T1000 (cell line): ENCODE measurements at regions not wholly inside any gene's neighbourhood (a gene's known extent, or its start where the extent isn't known, plus 50 kb on each side); places are given as distances from the start of the nearest gene placed in this dataset.

ENCODE experiments used
- DNase-seq: peaks from one replicate; lab custom pipeline; 2025; ENCODE audit warnings: mixed read lengths; lab: John Stamatoyannopoulos, UW

- DNase-seq, result no peak
Observed at GRCh38 chr12:63090716-63091115, 60.3 kb downstream of the AVPR1A start.

- DNase-seq, result no peak
Observed at GRCh38 chr12:63086149-63086915, 64.7 kb downstream of the AVPR1A start.

GRCh38 chr12:63085120-63085519, 65.9 kb downstream of the AVPR1A start:
- no peak for DNase-seq

DNA sequence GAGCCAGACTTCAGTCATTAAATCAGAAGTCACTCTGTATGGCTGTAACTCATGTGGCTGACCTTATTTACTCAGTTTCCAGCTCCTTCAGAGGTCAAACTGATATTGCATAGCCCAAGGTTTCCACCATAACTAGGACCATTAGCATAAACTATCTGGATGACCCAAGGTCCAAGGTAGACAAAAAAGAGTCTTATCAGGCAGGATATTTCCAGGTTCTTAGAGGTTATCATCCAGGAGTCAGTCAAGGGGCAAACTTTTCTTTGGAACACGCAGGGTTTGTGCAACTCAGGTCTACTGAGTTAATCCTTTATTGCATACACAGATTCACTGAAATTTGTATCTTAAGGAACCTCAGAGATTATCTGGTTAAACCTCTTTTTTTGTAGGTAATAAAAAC, 66.5 kb downstream of the AVPR1A start:
- no peak for DNase-seq

- DNase-seq, result no peak
Observed at GRCh38 chr12:63083046-63083445, 68.0 kb downstream of the AVPR1A start.

DNA sequence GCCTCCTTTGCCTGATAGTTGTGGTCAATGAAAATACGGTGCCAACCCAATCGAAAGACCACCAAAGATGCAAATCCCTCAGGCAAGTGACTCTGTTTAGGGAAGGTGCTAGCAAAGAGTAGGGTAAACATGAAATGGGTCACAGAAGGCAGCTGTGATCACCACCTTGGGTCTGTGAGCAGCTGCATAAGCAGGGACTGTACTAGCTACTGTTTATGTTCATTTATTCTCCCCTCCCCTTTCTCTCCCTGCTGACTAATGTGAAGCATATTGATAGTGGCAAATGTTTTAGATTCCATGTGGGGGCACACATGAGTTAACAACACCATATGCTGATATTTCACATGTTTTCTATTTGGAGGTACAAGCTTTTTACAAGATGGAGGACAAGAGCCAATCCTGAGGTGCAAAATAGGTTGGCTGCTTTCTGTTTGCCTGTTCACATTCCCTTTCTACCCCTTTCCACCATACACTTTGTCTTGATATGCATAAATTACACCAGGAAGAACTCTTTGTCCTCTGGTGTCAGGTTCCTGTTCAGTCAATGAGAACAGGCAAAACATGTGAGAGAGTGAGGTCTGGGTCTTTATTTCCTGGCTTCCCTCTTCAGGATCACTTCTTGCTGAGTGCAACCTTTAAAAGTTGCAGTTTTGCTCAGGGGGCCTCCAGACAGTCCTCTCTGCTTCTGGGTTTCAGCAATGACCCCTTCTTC, 71.1 kb downstream of the AVPR1A start:
- no peak for DNase-seq

DNA sequence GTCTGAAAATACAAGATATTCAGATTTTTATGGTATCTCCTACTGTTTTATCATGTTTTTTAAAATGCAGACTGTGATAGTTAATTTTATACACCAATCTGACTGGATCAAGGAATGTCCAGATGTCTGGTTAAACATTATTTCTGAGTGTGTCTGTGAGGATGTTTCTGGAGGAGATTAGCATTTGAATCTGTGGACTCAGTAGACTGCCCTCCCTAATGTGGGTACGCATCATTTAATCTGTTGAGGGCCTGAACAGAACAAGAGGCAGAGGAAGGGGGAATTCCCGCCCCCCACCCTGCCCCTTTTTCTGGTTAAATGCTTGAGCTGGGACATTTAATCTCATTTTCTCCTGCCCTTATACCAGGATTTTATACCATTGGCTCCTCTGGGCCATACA, 72.1 kb downstream of the AVPR1A start:
- DNase-seq, result no peak

DNA sequence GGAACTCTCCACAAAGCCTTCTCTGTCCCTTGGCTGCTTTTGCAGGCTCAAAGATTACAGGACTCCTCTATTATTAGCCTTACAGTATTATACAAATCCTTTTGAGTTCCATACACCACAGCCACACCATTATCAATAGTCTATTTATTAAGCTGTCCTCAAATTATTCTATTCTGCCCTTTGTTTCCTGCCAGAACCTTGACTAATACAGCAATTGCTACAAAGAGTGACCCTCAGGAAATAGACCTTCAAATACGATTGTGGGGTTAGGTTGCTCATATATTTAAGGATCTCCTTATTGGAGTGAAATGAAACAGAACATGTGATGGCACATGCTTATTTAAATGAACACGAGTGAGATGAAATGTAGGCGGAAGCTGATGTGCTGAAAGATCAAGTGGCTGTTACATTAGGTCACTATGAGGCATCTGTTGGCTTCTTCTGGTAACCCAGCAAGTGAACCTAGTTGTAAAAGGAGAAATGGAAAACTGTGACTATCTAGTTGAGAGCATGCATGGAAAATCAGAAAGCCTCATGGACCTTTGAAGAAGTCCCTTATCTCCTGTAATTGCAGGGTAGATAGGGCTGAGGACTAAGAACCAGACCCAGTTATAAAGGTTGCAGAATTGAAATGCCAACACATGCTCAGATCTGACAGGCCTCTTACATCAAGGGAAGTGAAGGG, 75.5 kb downstream of the AVPR1A start:
- no peak for DNase-seq

GRCh38 chr12:63070709-63071108, 80.3 kb downstream of the AVPR1A start:
- DNase-seq, result no peak

DNA sequence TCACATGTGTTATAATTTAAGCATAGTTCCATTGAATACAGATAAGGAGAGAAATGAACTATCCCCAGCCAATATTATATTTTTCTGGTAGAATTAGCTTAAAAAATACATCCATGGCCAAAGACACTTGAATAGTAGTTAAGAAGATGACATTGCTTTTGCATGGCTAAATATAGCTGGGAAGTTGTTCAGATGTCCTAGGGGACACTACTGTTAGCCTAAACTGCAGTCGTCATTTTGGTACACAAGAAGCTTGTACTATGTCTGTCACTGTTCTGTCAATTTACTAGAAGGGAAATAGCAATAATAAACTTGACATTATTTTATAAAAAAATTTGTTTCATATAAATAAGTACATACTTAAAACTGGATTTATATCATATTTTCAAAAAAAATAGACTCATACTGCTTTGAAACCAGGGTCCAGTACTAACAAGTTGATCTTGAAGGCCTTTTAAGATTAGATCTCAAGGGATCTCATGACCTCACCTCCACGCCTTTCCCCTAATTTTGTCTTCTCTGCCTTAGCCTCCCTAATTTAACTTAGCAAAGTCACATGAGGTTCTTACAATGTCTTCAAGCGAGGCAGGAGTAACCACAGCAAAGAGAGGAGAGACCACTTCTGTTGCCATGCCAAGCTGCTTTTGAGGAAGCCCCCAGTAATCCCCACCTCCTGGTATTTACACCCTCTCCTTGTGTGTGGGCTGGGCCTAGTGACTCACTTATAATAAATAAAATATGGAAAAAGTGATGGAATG, 81.0 kb downstream of the AVPR1A start:
- no peak for DNase-seq

GRCh38 chr12:63068857-63069442, 82.1 kb downstream of the AVPR1A start:
- no peak for DNase-seq

- no peak for DNase-seq
Observed at GRCh38 chr12:63066782-63067181, 84.2 kb downstream of the AVPR1A start.

GRCh38 chr12:63066136-63066535, 84.9 kb downstream of the AVPR1A start:
- DNase-seq, result no peak

- DNase-seq, result no peak
Observed at GRCh38 chr12:63064080-63064479, 86.9 kb downstream of the AVPR1A start.

- DNase-seq, result no peak
Observed at GRCh38 chr12:63056649-63057048, 94.4 kb downstream of the AVPR1A start.

DNA sequence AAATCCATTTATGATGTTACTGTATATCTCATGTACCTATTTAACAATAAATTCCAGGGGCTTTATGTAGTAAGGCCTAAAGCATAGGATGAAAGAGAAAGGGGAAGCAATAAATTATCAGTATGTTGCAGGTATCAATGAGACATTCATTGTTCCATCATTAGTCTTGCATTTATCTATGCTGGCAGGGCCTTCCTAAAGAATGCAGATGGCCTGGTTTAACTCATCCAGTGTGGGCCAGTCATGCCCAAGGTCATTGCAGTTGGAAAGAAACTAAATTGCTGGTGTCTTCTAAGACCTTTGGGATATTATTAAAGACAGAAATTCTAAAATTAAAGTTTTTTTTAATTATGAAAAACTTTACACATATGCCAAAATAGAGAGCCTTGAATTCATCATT, 98.3 kb downstream of the AVPR1A start:
- DNase-seq, result no peak

DNA sequence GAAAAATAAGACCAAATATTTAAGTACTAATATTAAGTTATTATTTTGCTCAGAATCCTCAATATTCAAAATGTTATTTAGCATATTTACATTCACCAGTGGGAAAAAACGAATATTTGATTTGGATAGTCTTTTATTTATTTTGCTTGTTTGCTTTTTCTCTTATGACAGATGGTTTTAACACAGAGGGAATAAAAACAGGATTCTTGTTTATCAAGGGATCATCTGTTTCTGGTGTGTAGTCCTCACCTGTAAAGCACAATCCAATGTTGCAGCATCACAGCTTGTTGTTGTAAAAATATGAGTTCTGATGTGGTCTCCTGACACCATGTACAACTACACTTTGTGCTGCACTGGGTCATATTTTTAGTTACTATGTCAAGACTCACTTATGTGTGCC, 103.9 kb downstream of the AVPR1A start:
- DNase-seq, result no peak

DNA sequence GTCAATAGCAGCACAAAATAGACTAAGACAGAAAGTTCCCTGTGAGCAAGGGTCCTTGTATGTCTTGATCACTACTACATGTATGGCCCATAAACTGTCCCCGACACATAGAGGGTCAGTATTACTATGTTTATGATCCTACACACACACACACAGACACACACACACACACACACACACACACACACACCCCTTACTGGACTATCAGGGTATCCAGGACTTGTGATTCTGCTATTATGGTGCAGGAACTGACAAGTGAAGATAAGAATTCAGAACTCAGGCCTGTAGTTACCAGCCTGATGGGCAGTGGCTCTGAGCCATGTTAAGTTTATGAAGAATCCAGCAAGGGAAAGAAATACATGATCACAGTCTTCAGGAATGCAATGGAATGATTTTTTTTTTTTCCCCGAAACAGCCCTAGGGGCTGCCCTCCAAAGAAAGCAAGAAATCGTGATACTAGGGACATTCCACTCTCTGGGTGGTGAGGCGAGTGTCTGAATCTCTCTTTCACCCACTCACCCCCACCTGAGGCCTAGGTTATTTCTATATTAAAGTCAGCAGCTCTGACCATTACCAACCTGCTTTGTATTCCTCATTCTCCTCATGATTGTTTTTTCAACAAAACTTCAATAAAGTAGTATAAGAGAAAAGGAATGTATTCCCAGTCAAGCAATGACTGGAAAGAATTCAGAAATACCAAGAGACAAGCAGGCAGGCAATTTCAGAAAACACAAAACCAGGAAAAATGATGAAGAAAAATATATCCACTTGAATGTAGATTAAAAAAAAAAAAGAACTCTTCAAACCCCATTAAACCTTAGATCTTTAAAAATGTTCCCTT, 105.8 kb downstream of the AVPR1A start:
- DNase-seq, result peak; percentile 77

DNA sequence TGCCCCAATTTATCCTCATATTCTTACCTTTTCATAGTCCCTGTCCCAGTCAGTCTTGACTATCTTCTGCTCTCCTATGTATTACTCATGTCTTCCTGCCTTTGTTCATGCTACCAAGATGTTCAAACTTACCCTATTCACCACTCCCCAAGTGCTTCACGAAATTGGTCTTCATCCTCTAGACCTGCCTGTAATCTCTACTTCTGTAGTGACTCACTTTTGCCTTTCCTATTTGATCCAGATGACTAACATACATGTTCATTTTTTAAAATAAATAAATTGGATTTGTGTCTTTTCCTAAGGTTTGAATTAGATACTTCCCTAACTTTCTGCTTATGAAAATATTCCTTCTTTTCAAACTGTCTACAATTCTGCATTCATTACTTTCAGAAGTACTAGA, 107.7 kb upstream of the PPM1H start:
- no peak for DNase-seq

- DNase-seq, result no peak
Observed at GRCh38 chr12:63041601-63042000, 106.7 kb upstream of the PPM1H start.
